K562 (cell line): ENCODE measurements at regions not wholly inside any gene's neighbourhood (a gene's known extent, or its start where the extent isn't known, plus 50 kb on each side); places are given as distances from the start of the nearest gene placed in this dataset. TPM values are rescaled to one million over a fixed set of nuclear protein-coding genes. Genes with fewer than 3 reads are reported as not detected.

Experiments
- ATAC-seq: fragments of 200-7000 bp; cut with Tn5 transposase; 3 replicates; pipeline ENCODE4 v1.9.1; 2020; ENCODE audit warnings: moderate library complexity
- BruUV-seq: library from RNA; stranded (reverse); fragments of 400-500 nt; replicated peaks from 2 replicates; lab custom pipeline; 2021; lab: Mats Ljungman, UMichigan
- CTCF ChIA-PET: fragments of 300-600 bp; formaldehyde crosslinking; extraction: SDS; loops from one replicate; lab custom pipeline; 2021; ENCODE audit warnings: low intra/inter-chr PET ratio; lab: Yijun Ruan, JAX
- POLR2A ChIA-PET: fragments of 300-600, 350-650 bp; sonication (Branson Sonifier 250); formaldehyde crosslinking; extraction: SDS; loops from one replicate; lab custom pipeline; 2021; ENCODE audit warnings: antibody characterized with exemption, inconsistent platforms; lab: Yijun Ruan, JAX
- DNase-seq, 4 experiments: peaks; one replicate each; pipeline versions ENCODE4 v3.0.0 to v3.0.0-alpha.2; 2011 to 2018; ENCODE audit warnings: low spot score in 3 of 4, mixed read lengths in 3 of 4; ENCODE audit errors: extremely low read depth in 1 of 4
- FAIRE-seq: peaks from 2 replicates; lab custom pipeline; 2011; peaks lifted over from hg19 to GRCh38; lab: Jason Lieb, UNC
- H2AFZ ChIP-seq: 2 replicates; pipeline ENCODE4 v1.6.0; 2011; ENCODE audit warnings: low read depth, low read length, control low read depth, inconsistent platforms
- H3K27ac ChIP-seq: fragments of 200-600 bp; 3 replicates; pipeline ENCODE4 v1.8.0; 2011; ENCODE audit warnings: low read depth, mild to moderate bottlenecking, control low read depth, inconsistent platforms, low read length, moderate library complexity, mixed read lengths; ENCODE audit errors: extremely low read depth
- H3K27me3 ChIP-seq, 2 experiments: fragments of 300-600 bp in 1 of 2; 2 replicates in 1 of 2; 3 replicates in 1 of 2; pipeline versions ENCODE4 v1.6.0 to v1.8.0; 2011; ENCODE audit warnings: inconsistent platforms in 2 of 2, low read length in 2 of 2, mild to moderate bottlenecking in 1 of 2, mixed read lengths in 1 of 2, moderate library complexity in 1 of 2; ENCODE audit not compliant: control insufficient read depth in 2 of 2, insufficient read depth in 2 of 2
- H3K36me3 ChIP-seq: fragments of 300-600 bp; 3 replicates; pipeline ENCODE4 v1.8.0; 2011; ENCODE audit warnings: mild to moderate bottlenecking, low read length, inconsistent platforms; ENCODE audit not compliant: control insufficient read depth, insufficient read depth
- H3K4me1 ChIP-seq, 2 experiments: fragments of 200-600 bp in 1 of 2; replicated peaks in 1 of 2; 2 replicates in 1 of 2; 3 replicates in 1 of 2; pipeline versions ENCODE4 v1.5.1 to v1.8.0; 2011; ENCODE audit warnings: inconsistent platforms in 2 of 2, low read length in 2 of 2, mild to moderate bottlenecking in 1 of 2, mixed read lengths in 1 of 2, moderate library complexity in 1 of 2; ENCODE audit not compliant: control insufficient read depth in 2 of 2, insufficient read depth in 2 of 2
- H3K4me2 ChIP-seq: 2 replicates; pipeline ENCODE4 v1.6.1; 2011; ENCODE audit warnings: low read length, control low read depth, inconsistent platforms, mixed read lengths; ENCODE audit not compliant: insufficient read depth
- H3K4me3 ChIP-seq: fragments of 200-600 bp; sonication (generic), shearing (Covaris generic); 2 replicates; pipeline ENCODE4 v1.5.1; 2016; ENCODE audit warnings: control low read depth, inconsistent platforms
- H3K79me2 ChIP-seq: fragments of 200-600 bp; 3 replicates; pipeline ENCODE4 v1.8.0; 2011; ENCODE audit warnings: low read length, inconsistent platforms; ENCODE audit not compliant: control insufficient read depth, insufficient read depth
- H3K9ac ChIP-seq, 2 experiments: 2 replicates each; pipeline versions ENCODE4 v1.6.0 to v1.6.1; 2011; ENCODE audit warnings: low read depth in 2 of 2, low read length in 2 of 2, control low read depth in 1 of 2, inconsistent platforms in 1 of 2, mild to moderate bottlenecking in 1 of 2, mixed read lengths in 1 of 2; ENCODE audit not compliant: insufficient read depth in 1 of 2
- H3K9me1 ChIP-seq: one replicate; pipeline ENCODE4 v1.6.0; 2011; ENCODE audit warnings: inconsistent platforms, mild to moderate bottlenecking, low read length, moderate library complexity; ENCODE audit not compliant: control insufficient read depth, insufficient read depth
- H3K9me3 ChIP-seq: replicated peaks from 2 replicates; pipeline ENCODE4 v1.5.1; 2011; ENCODE audit warnings: low read depth, low read length, inconsistent platforms; ENCODE audit not compliant: control insufficient read depth, insufficient read depth
- H4K20me1 ChIP-seq: replicated peaks from 2 replicates; pipeline ENCODE4 v1.6.1; 2011; ENCODE audit warnings: low read length, inconsistent platforms, mixed read lengths; ENCODE audit not compliant: control insufficient read depth, insufficient read depth
- CREBBP ChIP-seq: IDR thresholded peaks from one replicate; pipeline ENCODE4 v1.6.1; 2012; ENCODE audit warnings: low read depth, mild to moderate bottlenecking, control low read depth, inconsistent platforms, low read length
- HES1 ChIP-seq: fragments of 450-650 bp; IDR thresholded peaks from 2 replicates; pipeline ENCODE4 v1.6.1; 2016; ENCODE audit warnings: low read depth, mild to moderate bottlenecking, moderate library complexity
- KDM1A ChIP-seq, 2 experiments: fragments of 450-650 bp; IDR thresholded peaks; 2 replicates each; pipeline ENCODE4 v1.6.1; 2016; ENCODE audit warnings: mild to moderate bottlenecking in 2 of 2
- RBM14 ChIP-seq: fragments of 200-400 bp; formaldehyde crosslinking; IDR thresholded peaks from 2 replicates; pipeline ENCODE4 v1.6.1; 2018; ENCODE audit warnings: low read depth, mild to moderate bottlenecking, low read length, moderate library complexity, borderline replicate concordance; ENCODE audit not compliant: insufficient read depth
- SOX6 ChIP-seq: fragments of 450-650 bp; IDR thresholded peaks from 2 replicates; pipeline ENCODE4 v1.6.1; 2014; ENCODE audit warnings: mild to moderate bottlenecking
- TAF7 ChIP-seq: fragments of 450-650 bp; IDR thresholded peaks from 2 replicates; pipeline ENCODE4 v1.6.1; 2016; ENCODE audit warnings: missing genetic modification characterization, missing compliant biosample characterization
- TBL1XR1 ChIP-seq, 2 experiments: IDR thresholded peaks; 2 replicates each; pipeline ENCODE4 v1.6.1; 2012; ENCODE audit warnings: improper control_type of control experiment in 2 of 2, low read length in 2 of 2, mild to moderate bottlenecking in 1 of 2
- TCF3 ChIP-seq: sonication (generic); formaldehyde crosslinking; IDR thresholded peaks from 2 replicates; pipeline ENCODE4 v1.4.0; 2020; ENCODE audit warnings: mild to moderate bottlenecking, missing genetic modification reagents
- TFAM ChIP-seq: fragments of 250-450 bp; sonication (Bioruptor Pico); conservative IDR thresholded peaks from 2 replicates; pipeline ENCODE4 v1.5.0; 2021; ENCODE audit warnings: mild to moderate bottlenecking, moderate library complexity
- ZC3H11A ChIP-seq: IDR thresholded peaks from 2 replicates; pipeline ENCODE4 v1.6.1; 2012; ENCODE audit warnings: low read depth, low read length, improper control_type of control experiment
- WGBS: fragments of 100-300 bp; shearing (Covaris generic); methylation state at CpG from one replicate; pipeline ENCODE4 v1.1.6; 2016; ENCODE audit warnings: low coverage, mixed read lengths; ENCODE audit not compliant: insufficient coverage; ENCODE audit errors: missing lambda C conversion rate; 5-methylcytosine and 5-hydroxymethylcytosine counted together
- in situ Hi-C: fragments of 300-500 bp; cut with MboI; formaldehyde crosslinking; loops from 4 replicates; pipeline ENCODE4 v1.15.0; 2018; ENCODE audit warnings: inconsistent platforms, mixed read lengths
- intact Hi-C: fragments of 100-400 bp; cut with micrococcal nuclease; formaldehyde crosslinking; loops from 2 replicates; pipeline ENCODE4 v1.14.2; 2022
- small RNA-seq: library from RNA; depleted of rRNA; stranded (forward); fragments of <200 nt; gene quantifications from one replicate; pipeline ENCODE3, GENCODE V24; 2014
- TF ChIP-seq, protein P1 (sequence below): fragments of 250-450 bp; sonication (Bioruptor Pico); IDR thresholded peaks from 2 replicates; pipeline ENCODE4 v1.8.0; 2022; ENCODE audit warnings: inconsistent platforms

DNA sequence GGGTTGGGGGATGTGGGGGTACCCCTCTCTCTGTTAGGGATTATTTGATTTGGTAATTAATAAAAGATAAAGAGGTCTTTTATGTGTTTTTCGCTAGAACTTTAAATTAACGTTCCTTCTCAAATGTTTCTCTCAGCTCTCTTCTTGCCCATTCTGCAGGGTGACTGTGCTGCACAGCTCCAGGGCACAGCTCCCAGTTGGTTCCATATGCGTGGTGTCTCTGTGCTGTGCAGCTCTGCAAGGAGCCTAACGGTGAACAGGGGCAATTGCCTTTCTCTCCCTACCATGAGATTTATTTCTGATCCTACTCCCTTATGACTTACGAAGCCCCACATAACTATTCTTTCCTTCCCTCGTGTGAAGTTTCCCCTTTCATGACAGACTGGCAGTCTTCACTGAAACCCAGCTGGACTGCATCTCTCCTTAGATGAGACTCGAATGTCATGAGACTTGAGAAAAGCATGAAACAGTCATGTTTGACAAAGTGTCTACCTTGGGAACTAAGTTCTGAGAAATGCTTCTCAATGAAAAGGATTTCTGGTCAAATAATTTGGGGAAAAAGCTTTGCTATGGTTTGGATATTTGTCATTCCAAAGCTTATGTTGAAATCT, 50.2 kb upstream of the SPRY1 start:
- Histone ChIP-seq H2AFZ (no peak overlapping the region), H3K4me3 (no peak overlapping the region), H3K27ac (no peak overlapping the region), H3K4me1 (peaks cover 11 to 26% of the 10 kb centered on the region in 2 experiments), H3K36me3 (no peaks in the 10 kb centered on the region), H3K9me3 (no peaks in the 10 kb centered on the region), H3K79me2 (no peaks in the 10 kb centered on the region), H4K20me1 (no peaks in the 10 kb centered on the region), H3K4me2 (no peak overlapping the region), H3K27me3 (no peaks in the 10 kb centered on the region), H3K9ac (no peak overlapping the region), H3K9me1 (no peaks in the 10 kb centered on the region)
- DNase-seq, result no peak
- FAIRE-seq, result no peak
- in situ Hi-C loops, result no loop called here
- no TSS peak for BruUV-seq
- intact Hi-C loops, result no loop called here
- TF ChIP-seq CREBBP, result no peak
- TF ChIP-seq TCF3 (CRISPR knock-in tag), result no peak
- no peak for TF ChIP-seq TFAM
- no peak for TF ChIP-seq HES1
- no peak for TF ChIP-seq ZC3H11A
- no peak for TF ChIP-seq TAF7 (tag)
- TF ChIP-seq KDM1A (IDR thresholded peaks at IDR 0.05), result no peak
- no peak for TF ChIP-seq RBM14
- no peak for TF ChIP-seq TBL1XR1 (IDR thresholded peaks at IDR 0.05; ENCODE audit: low read length in 2 of 2)
- TF ChIP-seq SOX6, result no peak
- TF ChIP-seq, protein P1, sequence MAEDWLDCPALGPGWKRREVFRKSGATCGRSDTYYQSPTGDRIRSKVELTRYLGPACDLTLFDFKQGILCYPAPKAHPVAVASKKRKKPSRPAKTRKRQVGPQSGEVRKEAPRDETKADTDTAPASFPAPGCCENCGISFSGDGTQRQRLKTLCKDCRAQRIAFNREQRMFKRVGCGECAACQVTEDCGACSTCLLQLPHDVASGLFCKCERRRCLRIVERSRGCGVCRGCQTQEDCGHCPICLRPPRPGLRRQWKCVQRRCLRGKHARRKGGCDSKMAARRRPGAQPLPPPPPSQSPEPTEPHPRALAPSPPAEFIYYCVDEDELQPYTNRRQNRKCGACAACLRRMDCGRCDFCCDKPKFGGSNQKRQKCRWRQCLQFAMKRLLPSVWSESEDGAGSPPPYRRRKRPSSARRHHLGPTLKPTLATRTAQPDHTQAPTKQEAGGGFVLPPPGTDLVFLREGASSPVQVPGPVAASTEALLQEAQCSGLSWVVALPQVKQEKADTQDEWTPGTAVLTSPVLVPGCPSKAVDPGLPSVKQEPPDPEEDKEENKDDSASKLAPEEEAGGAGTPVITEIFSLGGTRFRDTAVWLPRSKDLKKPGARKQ (CRISPR knock-in tag), result no peak
- WGBS, result 66% methylated on average over 7 of the region's 7 CpGs
- ChIA-PET POLR2A (interaction anchor here (0.9 to 2.1 kb wide), 2 partner anchors 11 to 32 kb away, joined by 3 to 8 read pairs; no protein-coding TSS in a partner anchor), CTCF (no interaction called here)
- no peak for ATAC-seq

Small RNA genes in the stretch of these regions (small RNA-seq; reads per million reads assigned to genes)
- gene AC026402.1, result not detected
